Inflammatory macrophage treated with lipopolysaccharide for 1 hour (primary cell): ENCODE measurements at regions not wholly inside any gene's neighbourhood (a gene's known extent, or its start where the extent isn't known, plus 50 kb on each side); places are given as distances from the start of the nearest gene placed in this dataset.

ENCODE experiments used
- DNase-seq, 2 donors: peaks; one replicate each; pipeline ENCODE4 v3.0.0-alpha.2; 2020 to 2022

DNA sequence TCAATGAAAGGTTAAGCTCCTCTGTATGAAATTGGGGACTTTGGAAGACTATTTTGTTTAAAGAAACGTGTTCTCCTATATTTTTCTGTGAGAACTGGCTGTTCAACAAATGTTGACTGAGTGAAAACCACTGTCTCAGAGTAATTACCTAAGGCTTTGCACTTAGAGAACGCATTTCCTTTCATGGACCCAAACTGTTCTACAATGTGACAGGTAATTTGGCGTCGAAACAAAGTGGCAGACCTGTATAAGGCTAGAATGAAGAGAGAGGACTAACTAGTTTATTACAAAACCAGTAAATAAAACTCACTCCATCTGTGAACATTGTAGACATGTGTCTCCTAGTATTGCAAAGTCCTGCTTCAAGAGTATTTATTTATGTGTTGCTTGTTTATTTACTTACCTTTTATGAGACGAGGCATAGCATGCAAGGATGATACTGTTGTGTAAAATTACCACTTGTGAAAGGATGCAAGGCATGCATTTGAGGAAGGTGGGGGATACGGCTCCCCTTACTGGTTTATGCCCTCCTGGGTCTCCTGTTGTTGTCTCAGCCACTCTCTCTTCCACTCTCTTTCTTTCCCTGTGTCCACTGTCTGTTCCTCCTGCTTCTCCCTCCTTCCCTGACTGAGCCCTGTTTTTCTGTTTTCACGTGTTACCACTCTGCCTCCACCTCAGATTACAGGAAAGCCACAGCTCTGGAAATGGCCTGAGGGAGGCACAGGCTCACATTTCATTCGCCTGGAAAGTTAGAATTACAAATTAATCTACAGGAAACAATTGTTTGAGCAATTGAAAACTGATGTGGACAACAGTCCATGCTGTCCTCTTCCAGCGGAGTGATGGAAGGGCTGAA, 444.0 kb upstream of the ZNF608 start:
- DNase-seq: no peak

DNA sequence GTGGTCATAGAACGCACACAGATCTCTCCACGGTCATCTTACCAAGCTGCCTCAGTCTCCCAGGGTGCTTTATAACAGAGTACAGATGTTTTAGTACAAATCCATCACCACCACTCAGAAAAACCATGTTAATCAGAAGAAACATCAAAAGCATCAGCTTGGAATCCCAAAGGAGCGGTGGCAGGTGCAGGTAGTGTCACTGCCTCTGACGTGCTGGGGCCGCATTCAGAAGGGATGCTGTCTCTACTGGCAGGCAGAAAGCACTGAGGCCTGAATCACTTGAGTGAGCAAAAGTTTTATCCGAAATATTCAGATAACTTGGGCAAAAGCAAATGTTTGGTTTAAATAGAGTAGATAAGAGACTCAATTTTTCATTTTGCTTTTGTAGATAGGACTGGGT, 448.4 kb upstream of the ZNF608 start:
- DNase-seq: no peak

DNA sequence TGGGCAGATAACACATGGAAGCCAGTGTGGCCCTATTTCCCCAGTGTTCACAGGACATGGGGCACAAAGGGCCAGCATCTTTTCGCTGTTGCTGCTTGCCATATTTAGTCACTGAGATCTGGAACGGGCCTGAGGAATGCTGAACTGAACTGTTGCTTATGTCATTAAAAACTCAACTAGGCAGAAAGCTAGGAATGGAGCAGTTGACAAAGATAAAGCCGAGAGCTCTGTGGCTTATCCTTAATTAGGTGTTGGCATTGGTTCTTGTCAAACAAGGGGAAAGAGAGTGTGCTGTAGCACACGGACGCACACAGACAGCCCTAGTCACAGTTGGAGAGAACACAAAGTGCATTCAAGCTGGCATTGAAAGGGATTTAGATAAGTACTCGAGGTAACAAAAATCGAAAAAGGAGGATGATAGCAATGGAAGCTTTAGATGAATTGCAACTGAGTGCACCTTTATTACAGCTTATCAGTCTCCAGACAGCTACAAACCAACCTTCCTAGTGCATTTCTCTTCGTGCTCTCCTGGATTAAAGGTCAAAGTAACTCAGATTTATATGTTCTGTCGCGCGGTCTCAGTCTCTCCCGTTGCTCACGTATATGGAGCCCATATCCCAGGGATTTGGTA, 450.2 kb upstream of the ZNF608 start:
- DNase-seq: no peak

DNA sequence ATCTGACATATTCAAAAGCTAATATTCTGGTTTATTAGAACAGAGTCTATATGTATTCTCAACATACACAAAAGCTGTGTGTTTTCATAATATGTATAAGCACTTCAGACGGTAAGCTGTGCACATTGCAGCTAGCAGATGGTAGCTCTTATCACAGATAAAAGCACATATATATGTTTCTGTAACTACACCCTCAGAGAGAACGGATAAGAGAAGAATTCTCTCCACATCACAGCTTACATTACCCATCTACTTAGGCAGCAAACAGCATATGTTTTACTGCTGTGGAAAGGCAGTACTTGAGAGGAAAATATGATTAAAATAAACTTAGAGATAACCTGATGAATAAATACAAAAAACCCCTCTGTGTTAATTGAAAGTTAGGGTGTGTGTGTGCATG, 450.9 kb upstream of the ZNF608 start:
- no peak for DNase-seq

DNA sequence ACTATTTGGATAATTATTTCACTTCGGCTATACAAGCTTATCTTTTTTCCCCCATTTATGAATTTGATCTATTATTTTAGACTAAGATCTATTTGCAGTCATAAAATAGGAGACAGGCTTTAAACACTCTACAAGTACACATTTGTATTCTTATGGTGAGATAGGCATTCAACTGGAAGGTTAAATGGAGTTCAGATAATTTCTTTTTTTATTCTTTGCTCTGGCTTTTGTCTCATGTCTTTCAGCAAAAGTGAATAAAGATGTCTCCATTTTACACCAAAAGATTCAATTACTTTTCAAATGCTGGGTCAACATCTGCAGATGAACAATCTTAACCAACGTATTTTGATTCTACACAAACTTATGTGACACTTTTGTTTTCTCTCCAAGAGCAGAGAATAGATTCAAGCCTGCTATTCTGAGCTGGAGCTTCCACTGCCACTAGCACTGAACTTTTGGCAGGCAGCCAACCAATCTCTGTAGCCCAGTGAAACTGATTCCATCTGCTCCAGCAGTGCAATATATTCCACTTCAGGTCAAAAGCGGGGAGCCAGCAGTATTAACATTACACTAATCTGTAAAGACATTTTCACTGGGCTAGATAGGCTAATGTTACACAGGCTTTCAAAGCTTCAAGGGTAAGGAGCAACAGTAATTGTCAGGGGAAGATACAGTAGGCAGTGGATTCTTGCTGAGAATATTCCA, 452.0 kb upstream of the ZNF608 start:
- no peak for DNase-seq

DNA sequence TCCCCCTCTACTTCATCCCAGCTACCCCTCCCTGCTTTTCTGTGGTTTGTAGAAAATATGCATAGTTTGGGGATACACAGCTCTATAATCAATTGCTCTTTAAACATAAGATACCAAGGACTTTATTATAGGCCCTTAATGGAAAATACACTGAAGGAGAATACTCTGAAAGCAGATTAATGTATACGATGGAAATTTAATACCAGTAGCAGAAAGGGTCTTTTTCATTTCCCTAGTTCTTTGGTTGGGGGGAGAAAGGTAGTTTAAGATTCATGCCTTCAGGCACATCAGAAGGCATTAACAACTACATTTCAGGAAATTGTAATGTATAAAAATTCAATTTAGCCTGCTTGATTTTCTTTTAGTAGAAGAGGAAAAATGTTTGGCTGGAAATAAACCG, 452.9 kb upstream of the ZNF608 start:
- no peak for DNase-seq

DNA sequence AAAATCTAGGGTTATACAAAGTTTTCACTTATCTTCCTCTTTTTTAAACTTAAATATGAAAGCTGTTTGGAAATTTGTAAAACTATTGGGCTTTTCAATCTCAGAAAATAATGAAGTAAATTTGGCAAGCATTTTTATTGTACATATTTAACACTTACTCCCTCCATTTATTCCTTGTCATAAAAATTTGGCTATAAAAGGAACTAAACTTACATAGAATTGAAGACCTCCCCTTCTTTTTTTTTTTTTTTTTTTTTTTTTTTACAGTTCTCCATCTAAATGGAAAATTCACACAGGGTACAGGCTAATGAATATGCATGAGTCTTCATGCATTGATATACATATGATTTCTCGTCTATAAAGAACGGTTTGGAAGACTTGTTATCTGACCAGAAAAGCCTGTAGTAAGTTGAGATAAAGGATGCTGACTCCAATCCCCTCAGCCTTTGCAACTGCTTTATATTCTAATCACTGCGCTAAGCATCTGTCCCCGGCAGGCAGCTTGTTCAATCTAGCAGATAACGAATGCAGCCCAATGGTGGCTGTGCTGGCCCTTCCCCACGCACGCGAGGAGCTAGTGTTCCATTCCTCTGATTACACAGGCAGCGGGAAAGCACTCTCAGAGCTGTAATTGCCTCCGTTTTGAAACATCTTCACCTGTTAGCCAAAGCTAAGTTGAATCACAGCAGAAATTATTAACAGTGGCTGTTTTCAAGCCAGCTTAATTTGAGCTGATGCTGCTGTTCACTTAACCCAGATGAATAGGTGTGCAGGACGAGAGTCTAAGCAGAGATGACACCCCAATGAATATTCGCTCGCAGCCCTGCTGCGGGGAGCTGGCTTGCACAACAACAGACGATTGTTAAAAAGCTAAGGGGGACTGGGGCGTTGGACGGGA, 453.8 kb upstream of the ZNF608 start:
- DNase-seq: no peak

DNA sequence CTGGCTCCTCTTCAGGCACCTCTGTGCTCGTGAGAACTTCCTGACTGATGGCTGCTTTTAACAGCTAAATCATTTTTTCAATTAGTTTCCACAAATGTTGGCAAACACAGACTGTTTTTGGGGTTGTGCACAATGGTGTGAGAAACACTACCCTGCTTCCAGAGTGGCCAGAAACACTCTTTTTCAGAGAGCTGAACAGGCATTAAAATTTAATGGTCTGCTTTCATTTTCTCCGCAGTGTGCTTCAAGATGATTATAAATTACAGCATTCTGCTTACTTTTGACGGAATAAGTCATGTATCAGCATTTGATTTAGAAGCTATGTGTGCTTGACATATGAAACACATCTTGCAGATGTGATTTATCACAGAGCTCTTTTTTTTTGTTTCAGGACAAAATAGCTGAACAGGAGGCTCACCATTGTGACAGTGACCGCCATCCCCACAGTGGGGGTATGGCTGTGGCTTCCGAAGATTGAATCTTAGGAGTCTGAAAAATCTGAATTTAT, 454.5 kb upstream of the ZNF608 start:
- no peak for DNase-seq

DNA sequence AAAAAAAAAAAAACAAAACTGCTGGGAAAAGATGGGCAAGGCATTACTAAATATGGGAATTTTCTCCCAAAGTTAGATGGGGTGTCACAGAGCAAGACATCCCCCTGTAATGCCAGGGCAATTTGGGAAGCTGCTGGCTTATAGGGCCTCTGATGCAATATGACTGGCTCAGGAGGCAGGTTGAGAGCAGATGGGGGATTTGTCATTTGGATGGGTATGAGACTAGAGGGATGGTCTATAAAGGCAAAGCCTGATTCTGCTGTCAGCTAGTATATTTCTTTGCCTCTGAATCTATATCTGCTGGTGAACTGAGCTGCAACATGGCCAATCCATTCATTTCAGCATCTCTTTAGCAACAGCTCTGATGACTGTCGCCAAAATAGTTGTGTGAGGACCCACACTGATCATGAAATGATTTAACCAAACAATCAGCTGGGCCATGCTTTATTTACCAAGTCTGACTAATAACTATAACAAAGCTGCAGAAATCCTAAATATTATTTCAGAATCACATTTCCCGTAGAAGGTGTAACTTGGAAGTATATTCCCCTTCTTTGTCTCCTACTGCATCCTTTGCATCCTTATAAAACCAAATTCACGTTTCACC, 455.1 kb upstream of the ZNF608 start:
- no peak for DNase-seq

DNA sequence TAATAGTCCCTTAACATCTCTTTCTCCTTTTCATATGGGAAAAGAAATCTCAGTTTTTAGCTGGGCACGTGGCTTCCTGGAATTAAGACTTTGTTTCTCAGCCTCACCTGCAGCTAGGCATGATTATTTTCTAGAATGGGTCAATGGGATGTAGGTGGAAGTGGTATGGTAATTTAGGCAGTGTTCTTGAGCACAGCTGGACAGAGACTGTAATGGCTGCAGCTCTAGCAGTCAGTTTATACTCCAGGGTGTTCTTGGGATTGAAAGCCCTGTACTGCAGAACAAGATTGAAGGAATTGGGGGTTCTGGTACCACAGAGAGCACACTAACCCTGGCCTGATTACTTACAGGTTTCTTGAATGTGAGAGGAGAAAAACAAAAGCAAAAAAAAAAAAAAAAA, 455.9 kb upstream of the ZNF608 start:
- DNase-seq: no peak

DNA sequence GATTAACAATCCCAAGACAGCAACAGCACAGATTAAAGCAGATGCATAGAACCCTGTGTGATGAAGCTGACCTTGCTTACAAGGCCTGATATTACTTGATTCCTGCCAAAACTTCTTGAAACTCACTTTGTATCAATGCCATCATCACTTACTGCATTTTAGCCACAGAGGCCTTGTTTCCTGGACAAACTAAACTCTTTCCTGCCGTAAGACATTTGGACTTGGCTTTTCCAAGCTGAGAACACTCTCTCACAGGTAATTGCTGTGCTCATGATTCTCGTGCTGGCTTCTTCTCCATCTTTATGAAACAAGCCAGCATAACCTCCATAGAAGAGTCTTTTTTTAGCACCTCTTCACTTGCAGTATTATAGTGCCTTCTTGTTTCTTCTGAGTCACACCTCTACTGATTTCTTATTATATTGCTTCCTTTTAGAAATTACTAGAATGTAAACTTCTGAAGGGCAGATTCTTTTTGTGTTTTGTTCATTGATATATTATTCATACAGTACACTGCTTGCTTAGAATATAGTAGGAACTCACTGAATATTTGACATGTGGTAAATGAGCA, 456.5 kb upstream of the ZNF608 start:
- DNase-seq: no peak

DNA sequence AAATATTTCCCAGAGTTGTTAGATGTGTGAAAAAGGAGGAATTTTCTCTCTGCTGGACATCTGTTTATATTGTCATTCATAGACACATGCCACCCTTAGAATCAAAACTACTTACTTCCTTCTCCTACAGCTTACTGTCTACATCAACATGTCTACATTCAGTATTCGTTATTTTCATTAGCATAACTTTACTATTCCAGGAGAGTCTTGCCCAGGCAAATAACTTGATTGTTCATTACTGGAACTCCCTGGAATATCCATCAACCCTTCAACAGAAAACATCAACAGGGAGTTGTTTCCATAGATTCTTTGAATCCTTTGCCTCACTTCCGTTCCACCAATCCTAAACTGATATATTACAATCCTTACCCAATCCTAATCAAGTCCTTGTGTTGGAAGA, 457.5 kb upstream of the ZNF608 start:
- DNase-seq: no peak

DNA sequence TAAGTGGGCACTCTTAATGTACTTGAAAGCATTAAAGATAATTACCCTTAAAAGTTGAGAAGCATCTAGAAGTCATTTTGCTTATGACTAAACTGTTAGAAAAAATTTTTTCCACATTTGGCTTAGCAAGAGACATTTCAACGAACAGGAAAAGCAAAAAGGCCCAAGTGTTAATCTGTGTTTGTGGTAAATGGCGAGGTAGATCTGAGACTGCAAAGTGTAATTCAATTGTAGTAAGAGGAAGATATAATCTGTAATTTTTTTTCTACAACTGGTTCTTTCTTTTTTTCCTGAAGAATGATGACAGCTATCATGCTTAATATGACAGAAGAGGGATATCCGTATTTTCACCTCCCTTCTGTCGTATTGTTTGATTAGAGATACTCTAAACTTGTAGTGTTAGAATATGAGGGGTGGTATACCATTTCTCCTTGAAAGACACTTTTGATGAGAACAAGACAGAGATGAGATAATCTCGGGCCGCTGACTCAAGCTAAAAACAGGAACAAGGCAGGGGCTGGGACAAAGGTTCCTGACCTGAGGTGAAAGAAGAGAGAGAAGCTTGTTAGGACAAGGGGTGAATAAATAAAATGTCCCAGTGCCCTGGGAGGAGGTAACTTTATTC, 459.3 kb upstream of the ZNF608 start:
- DNase-seq: no peak

DNA sequence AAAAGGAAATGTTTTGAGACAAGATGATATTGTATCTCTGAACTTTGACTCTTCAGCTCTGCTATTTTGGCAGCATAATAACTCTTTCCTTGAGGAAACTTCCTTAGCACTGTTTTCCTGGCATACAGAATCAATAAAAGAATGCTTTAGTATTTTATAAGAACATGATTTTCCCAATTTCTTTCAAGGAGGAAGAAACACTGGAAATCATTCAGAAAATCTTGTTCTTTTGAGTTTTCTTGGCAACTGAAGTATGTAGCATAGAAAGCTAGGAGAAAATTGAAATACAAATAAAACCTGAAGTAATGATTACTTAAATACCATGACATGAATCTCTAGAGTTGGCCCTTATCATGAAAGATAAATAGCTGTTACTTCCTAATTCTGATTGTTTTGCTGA, 461.4 kb upstream of the ZNF608 start:
- no peak for DNase-seq

DNA sequence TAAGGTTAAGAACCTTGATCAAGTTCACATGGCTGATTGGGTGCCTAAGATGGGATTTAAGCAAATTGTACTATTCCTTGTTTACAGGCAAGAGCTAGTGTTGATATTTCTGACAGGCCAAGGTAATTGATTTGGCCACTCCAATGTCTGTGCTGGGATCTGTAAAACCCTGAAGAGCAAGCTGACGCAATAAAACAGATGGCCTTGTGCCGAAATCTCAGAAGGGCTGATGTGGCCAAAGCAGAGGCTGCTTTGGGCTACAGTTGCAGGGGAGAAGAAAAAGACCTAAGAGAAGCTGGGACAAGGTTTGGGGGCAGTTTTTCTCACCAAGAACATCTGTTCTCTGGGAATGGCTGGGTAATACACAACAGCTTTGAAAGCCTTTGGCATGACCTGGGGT, 463.2 kb upstream of the ZNF608 start:
- no peak for DNase-seq

DNA sequence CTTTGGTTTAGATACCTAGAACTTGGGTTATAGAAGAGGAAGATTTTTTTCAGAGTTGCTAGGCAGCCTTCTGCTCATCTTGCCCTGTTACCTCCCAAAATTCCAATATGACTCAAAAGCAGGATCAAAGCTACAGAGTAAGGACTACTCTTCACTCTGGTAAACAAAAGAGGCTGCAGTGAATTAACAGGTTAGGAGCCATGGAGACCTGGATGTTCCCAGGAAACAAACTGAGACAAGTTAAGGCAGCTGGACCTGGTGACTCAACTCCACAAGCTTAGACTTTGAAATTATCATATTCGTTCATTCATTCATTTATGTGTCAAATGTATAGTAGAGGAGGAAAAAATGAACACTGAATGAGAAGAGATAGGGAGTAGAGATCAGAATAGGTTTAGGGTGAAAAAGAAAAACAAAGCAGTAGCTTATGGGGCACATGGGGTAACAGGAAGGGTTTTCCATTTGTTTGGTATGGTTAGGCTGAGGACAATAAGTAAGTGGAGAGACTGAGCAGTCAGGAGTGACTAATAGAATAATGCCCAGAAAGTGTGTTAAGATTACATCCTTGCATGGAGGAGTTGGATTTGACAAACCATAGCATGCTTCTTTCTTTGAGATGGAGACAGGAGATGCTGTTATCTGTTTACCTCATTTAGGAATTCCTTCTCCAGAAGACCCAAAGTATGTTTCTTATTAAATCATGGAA, 464.0 kb upstream of the ZNF608 start:
- DNase-seq: no peak

DNA sequence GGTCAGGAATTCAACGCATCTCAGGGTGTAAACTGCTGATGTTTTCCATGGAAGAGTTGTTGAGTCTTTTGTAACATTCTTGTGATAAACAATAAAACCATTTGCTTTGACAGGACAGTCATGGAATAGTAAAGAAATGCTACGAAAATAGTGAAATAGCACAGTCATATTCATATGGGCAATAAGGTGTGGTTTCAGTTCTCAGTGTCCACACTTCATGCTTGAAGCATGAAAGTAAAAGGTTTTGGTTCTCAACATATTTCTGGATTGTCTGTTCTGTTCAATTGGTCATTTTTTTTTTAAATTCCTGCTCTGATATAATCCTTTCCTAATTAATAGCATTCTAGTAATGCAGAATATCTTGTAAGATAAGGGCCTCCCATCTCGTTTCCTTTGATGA, 467.6 kb upstream of the ZNF608 start:
- DNase-seq: no peak

DNA sequence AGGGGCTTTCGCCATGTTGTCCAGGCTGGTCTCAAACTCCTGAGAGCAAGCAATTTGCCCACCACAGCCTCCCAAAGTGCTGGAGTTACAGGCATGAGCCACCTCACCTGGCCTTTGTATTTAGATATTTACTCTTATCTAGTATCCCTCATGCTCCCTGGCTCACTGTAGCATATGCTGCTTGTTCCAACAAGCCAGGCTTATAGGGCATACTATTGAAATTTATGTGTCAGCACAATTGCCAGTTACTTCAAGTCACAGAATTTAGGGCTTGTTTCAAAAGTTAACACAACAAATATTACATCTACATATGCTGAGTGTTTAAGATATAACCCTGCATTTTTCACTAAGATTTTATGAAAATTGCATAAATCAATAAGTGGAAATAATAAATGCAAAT, 469.2 kb upstream of the ZNF608 start:
- DNase-seq: no peak

DNA sequence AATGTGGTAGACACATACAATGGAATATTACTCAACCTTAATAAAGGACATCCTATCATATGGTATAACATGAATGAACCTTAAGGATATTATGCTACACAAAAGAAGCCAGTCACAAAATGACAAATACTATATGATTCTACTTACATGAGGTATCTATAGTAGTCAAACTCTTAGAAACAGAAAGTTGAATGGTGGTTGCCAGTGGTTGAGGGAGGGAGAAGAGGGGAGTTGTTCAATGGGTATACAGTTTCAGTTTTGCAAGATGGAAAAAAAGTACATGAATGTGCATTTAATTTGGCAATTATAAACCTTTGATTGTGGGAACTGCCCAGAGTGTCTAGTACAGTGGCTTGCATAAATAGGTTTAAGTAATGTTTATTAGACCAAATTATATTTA, 473.3 kb upstream of the ZNF608 start:
- DNase-seq: no peak

DNA sequence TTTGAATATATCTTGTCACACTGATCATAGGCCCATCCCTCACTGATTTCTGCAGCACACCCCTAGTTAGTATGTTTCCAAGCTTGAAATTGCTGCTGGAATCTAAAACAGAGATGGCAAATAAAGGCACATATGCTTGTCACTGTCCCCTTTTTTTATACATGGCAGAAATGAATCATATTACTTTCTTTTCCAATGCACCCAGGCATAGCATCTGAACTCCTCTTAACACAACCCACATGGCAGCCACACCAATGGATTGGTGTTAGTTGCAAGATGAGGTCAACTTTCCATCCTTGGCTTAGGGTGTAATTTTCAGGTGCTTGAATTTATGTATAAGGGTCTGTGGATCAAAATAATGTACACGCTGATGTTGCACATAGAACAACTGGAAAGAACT, 473.8 kb upstream of the ZNF608 start:
- no peak for DNase-seq
